ENCODE measurements at regions not wholly inside any gene's neighbourhood (a gene's known extent, or its start where the extent isn't known, plus 50 kb on each side); places are given as distances from the start of the nearest gene placed in this dataset.

DNA sequence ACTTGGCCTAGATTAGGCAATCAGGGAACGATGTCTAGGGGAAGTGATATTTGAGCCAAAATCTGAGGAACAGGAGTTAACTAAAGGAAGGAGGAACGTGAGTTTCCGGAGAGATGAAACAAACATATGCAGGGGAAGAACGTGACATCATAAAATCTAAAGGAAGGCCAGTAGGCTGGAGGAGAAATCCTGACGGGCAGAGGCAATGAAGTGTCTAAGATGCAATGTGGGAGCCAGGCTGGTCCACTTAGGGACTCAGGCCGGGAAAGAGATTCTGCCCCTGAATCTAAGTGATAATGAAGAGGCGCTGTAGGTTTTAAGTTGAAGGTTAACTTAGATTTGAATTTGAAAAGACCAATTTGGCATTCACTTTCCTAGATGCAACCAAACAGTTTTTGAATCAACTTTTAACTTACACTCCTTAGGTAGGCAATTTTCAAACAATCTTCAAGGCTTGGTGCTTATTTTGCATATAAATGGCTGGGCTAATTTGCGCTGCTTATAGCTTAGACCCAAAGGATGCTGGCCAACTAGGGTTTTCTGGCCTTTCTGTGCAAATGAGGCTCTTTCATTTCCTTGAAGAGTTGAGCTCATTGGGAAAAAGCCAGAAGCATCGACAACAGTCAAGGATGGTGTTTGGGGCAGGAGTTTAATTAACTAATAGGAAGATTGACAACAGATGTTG is 221.7 kb downstream of the SOX11 start:
- TF ChIP-seq POLR2A (IDR thresholded peaks at IDR 0.05; ENCODE audit: low read length) (no peak), GATA1 (IDR thresholded peaks at IDR 0.05; ENCODE audit: low read depth, low read length) (no peak)
